Right ventricle myocardium superior (tissue), 1 donor: ENCODE measurements at regions not wholly inside any gene's neighbourhood (a gene's known extent, or its start where the extent isn't known, plus 50 kb on each side); places are given as distances from the start of the nearest gene placed in this dataset.
A peak's percentile ranks its signal among the peaks of the same experiment; 100 is the strongest.

Experiments
- ATAC-seq: fragments of 200-7000 bp; cut with Tn5 transposase; one replicate; pipeline ENCODE4 v1.9.1; 2020; ENCODE audit warnings: mild to moderate bottlenecking; ENCODE audit not compliant: poor library complexity
- DNase-seq: peaks from one replicate; pipeline ENCODE4 v3.0.0-alpha.2; 2020
- intact Hi-C: fragments of 100-400 bp; cut with DNase I; formaldehyde crosslinking; loops from one replicate; pipeline ENCODE4 v1.11.2; 2022
- donor health status: DM: no; HTN: yes; CAD: no; lungs with severe emphysema.

DNA sequence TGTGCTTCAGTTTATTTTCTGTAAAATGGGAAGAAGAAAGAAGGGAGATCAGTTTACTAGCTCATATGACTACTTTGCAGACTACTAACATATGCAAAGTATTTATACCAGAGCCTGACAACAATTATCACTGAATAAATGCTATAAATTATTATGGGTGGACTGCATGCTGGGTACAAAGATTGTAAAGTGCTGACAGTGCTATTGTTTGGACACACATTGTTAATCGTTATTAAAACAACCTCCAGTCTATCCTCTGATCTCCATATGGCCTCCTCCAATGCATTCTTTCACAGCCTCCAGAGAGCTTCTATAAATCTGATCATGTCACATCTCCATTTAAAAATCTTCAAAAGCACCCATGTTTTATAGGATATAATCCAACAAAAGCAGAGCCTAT is 90.1 kb upstream of the HS3ST1 start:
- DNase-seq (no peak), ATAC-seq (no peak)
- intact Hi-C loops, result no loop called here

DNA sequence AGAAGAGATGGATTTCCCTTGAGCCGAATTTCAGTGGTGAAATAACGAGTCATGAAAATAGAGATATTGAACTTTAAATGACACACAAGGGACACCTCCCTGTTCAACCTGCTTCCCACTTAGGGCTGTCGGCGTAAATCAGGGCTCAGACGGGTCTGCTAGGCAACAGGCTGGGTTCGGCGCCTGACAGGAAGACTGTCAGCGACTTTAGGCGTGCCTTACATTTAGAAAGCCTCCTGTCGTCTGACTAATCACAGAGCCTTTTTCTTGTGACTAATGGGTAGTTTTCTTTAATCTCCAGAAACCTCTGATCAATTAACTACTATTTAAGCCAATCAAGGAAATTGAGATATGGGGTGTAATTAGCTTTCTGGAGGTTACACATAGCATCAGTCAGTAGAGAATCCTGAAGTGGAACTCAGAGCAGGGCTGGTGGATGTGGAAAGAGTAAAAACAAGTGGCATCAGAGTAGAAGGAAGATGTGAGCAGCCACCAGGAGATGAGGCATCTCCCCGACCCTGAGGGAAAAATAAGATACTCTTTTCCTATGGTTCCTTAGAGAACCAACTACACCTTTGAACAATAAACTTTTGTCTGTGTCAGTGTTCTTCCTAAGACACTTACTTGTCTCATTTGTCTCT is 86.2 kb upstream of the HS3ST1 start:
- intact Hi-C loops, result no loop called here
- no peak for DNase-seq
- ATAC-seq, result no peak

DNA sequence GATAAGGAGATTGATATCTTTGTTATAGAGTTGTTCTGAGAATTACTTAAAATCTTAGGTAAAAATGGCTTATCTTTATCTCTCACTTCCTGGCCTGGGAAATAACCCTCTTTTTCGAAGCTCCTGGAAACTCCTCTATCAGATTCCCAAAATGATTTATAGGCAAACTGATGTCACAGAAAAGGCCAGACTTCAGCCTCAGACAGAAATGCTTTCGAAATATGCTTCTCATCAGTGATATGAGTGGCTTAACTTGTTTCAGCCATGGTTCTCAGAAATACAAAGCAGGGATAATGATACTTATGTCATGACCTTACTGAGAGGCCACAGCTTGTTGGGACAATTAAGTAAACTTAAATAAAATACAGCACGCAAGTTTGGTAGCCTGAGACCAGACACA is 85.3 kb upstream of the HS3ST1 start:
- no peak for DNase-seq
- intact Hi-C loops, result no loop called here
- ATAC-seq, result no peak

DNA sequence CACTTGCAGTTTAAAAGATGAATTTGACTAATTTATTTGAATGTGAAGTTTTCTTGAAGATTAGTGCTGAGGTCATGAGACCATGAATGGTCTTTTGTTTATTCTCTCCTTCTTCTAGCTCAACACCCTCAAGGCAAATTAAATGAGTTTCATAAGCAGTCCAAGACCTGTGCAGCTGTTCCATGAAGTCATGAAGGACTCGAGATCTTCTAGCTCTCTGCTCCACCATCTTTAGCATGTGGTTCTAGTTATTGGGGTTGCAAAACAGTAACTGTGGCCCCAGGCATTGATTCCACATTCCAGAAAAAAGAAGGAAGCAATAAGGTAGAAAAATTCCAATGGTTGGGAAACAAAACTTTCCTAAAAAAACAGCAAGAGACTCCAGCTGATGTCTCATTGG is 84.2 kb upstream of the HS3ST1 start:
- DNase-seq (no peak), ATAC-seq (no peak)
- intact Hi-C loops, result no loop called here

DNA sequence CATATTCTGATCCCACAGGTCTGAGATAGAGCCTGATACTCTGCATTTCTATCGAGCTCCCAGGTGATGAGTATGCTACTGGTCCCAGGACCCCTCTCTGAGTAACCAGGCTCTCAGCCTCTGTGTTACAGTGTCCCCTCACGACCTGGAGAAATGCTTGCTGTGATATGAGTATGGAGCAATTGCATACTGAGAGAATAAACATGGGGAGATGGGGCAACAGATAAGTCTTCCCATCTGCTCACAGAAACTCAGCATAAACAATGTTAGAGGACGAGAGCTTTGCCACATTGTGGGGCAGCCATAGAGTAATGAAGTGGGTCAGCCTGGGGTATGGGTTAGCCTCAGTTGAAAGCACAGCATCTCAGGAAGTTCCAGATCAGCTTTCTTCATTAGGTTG is 82.6 kb upstream of the HS3ST1 start:
- DNase-seq, result no peak
- intact Hi-C loops, result no loop called here

DNA sequence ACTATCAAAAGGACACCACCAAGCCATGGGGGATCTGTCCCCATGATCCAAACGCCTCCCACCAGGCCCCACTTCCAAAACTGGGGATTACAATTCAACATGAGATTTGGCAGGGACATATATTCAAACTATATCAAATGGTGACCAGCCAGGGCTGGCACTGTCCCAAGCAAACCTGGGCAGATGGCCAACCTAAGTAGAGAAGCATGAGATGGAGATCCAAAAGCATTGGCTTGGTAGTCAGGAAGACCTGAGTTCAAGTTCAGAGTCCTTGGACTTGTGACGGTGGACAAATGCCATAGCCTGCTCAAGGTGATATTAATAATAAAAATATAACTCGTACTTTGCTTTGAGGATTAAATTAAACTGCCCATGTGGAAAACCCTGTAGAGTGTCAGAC is 79.2 kb upstream of the HS3ST1 start:
- intact Hi-C loops, result no loop called here
- DNase-seq (no peak), ATAC-seq (no peak)

More for the DNA sequence above, 82.6 kb upstream of the HS3ST1 start:
- ATAC-seq, result no peak

DNA sequence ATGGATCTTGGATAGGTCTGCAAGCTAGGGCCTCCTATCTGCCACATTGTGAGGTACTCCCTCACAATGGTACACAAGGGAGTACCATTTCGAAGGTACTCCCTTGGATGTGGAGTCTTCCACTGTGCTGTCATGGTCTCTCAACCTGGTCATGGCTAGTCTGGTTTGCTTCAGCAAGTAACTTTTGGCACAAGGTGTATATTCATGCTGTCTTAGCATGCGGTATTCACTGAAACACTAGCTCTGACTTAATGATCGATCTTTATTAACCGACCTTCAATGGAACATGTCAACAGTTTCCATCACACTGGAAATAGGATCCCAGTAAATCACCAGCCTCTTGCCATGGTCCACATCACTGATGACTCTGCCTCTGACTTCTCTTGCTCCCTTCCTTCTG is 77.5 kb upstream of the HS3ST1 start:
- ATAC-seq (no peak), DNase-seq (no peak)
- intact Hi-C loops, result no loop called here

DNA sequence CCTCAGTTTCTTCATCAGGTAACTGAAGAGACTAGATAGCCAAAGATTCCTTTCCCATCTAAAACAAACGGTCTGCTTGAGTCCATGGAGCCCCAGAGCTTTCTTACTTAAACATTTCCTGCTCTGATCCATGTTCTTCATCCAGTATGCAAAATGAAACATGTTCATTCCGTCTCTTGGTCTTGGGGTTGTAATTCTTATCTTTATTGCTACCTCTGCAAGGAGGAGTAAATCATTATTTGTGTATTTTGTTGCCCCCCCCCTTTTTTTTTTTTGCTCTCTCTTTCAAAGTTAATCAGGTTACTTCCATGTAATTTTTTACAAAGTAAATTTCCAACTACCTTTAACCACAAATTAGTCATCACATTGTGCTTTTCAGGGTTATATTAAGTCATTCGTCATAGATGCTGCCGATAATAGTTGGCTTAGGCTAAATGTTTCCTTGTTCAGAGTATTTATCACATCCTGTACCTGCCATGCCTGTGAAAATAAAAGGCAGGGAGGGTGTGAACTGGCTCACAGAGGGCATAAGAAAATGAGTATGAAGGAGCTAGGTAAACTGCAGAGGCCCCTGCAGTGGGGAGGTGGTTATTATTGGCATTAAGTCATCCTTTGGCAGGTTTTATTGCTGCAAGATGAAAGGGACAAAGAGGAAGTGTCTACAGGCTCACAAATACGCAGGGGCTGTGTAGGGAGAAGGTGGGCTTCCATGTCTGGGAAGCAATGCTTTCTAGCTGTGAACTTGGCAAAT is 76.7 kb upstream of the HS3ST1 start:
- intact Hi-C loops, result no loop called here
- ATAC-seq (no peak), DNase-seq (no peak)

DNA sequence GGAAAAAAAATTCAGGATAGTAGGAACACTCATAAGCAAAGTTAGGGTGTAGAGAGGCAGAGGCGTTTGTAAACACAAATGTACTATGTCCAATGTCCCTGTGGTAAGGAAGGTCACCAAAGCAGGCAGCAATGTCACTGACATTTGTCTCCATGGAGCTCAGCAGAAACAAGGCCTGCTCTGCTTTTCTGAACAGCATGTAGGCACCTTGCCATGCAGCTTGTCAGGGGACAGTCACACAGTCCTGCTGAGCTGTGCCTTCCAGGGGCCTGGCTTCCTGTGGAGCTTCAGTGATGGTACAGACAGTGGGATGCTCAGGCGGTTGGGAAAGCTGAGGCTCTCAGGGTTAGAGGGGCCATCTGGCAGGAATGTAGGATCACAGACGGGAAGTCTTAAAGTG is 74.5 kb upstream of the HS3ST1 start:
- intact Hi-C loops, result no loop called here
- DNase-seq (peak; percentile 73), ATAC-seq (peak; percentile 100)

DNA sequence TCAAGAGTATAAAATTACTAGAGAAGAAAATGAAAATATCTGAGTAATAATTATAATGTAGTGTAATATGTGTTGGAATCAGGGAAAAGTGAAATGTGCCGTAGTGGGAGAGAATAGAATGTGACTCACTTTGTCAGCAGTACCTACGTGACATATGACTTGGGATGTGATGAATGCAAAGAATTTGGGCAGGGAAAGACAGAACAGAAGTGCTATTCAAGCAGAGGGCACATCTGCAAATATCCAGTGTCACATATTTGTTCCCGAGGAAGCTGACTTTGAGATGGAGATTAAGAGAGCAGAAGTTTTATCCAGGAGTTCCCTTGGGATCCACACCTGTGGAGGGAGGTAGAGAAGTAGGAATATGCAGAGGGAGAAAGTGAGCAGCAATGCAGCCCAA is 69.3 kb upstream of the HS3ST1 start:
- DNase-seq, result no peak
- ATAC-seq, result no peak
- intact Hi-C loops, result no loop called here

DNA sequence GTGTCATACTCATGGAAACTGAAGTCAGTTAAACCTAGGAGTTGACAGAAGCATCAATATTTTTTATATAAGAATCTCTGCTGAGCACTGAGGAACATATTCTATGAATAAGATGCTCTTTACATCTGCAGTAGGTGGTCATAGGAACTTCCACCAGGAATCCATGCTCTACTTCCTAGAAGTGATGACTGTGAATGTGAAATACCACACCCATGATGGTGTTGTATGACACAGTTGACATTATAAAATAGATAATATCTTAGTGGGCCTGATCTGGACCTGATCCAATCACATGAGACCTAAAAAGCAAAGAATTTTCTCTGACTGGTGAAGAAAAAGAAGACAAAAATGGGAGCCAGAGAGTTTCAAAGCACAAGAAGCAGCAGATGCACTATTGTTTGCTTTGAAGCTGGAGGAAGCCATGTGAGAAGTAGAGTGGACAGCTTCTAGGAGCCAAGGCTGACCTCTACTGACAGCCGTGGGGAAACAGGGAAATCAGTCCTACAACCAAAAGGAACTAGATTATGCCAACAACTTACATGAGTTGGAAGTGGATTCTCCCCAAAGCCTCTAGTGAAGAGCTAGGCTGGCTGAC is 68.6 kb upstream of the HS3ST1 start:
- no peak for ATAC-seq
- no peak for DNase-seq
- intact Hi-C loops, result no loop called here

DNA sequence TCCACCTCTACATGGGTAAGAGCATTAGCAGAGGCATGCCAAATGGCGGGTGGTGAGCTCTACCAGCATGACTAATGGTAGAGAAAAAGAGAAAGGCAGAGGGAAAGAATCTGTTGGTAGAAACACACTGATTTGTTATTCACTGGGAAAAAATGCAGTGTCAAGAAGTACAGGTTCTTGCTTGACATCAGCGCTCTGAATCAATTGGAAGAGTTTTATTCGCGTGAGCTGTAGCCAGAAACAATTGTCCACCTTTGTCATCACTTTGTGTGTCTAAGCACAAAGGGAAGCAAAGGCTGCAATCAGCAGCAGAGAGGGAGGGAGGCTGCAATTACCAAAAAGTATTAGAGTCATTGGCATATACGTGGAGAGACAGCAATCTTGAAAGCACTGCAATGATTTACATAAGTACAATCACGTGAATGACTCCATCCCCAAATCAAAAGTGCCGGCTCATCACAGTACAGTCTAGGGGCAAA is 67.7 kb upstream of the HS3ST1 start:
- intact Hi-C loops, result no loop called here
- DNase-seq, result no peak
- no peak for ATAC-seq

DNA sequence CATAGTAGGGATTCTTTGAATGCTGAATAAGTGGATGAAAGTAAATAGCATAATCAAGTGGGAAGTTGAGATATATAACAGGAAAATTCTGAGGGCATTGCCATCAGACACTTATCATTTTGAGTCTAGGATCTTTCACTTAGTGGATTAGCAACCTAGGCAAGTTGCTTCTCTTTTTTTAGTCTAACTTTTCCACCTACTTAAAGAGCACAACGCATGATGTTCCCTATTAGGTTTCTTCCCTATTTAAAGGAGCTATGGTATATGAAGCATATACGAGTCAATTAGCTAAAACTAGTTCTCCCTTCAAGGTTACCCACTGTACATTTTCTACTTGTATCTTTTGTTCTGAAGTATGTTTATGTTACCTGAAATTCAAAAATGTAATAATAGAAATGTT is 67.1 kb upstream of the HS3ST1 start:
- ATAC-seq (no peak), DNase-seq (no peak)
- intact Hi-C loops, result no loop called here

DNA sequence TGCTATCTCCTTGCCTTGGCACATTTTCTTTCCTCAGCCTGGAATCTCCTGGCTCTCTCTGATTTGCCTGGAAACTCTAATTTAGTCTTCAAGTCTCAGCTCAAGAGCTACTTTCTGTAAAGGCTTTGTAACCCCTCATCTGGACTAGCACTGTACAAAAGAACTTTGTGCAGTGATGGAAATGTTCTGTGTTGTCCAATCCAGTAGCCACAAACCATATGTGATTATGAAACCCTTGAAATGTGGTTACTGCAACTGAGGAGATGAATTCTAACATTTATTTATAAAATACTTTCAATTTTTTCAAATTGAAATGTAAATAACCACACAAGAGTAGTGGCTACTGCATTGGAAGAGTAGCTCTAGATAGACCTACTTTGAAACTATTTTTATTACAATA is 66.6 kb upstream of the HS3ST1 start:
- no peak for ATAC-seq

DNA sequence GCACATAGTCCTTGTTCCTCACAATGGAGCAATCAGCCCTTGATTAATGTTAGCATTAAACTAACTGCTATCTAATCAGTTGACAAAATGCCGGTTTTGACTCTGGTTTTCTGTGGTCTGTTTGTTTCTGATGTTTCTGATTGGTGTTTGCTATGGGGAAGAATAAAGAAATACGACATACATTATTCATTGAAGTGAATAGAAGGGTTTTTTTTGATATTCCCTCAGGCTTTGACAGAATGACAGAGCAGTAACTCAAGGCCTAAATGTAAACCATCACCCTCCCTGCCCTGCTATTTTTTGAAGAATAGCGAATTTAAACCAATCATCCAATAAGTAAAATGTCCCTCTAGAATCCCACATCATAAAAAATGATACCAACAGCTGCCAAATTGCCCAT is 65.5 kb upstream of the HS3ST1 start:
- ATAC-seq (no peak), DNase-seq (no peak)
- intact Hi-C loops, result no loop called here

More for the DNA sequence above, 66.6 kb upstream of the HS3ST1 start:
- DNase-seq, result no peak
- intact Hi-C loops, result no loop called here

DNA sequence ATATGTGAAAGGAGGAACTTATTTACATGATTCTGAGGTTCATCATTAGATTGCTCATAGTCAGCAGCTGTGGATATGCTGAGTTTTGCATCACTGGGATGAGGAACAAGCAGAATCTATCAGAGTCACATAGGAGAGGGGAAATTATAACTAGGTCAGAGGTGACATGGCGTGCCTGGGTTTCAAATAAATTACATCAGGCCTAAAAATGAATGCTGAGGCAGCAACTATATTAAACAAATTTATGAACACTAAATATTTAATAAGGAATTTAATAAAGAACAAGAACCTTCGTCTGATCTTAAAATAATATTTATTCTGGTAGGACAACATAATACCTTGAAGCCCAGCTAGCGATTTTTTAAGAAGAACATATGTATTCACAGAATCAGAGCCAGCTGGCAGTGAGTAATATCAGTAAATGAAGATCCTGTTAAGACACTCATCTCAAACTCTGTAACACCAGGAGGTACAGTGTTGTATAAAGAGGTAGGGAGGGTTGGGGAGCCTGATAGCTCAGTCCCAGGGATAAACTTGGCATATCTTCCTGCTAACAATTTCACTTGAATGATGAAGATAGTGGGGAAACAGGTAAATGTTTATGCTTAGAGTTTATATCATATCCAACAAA is 60.9 kb upstream of the HS3ST1 start:
- peak; percentile 81 for ATAC-seq
- no peak for DNase-seq
- intact Hi-C loops, result no loop called here

DNA sequence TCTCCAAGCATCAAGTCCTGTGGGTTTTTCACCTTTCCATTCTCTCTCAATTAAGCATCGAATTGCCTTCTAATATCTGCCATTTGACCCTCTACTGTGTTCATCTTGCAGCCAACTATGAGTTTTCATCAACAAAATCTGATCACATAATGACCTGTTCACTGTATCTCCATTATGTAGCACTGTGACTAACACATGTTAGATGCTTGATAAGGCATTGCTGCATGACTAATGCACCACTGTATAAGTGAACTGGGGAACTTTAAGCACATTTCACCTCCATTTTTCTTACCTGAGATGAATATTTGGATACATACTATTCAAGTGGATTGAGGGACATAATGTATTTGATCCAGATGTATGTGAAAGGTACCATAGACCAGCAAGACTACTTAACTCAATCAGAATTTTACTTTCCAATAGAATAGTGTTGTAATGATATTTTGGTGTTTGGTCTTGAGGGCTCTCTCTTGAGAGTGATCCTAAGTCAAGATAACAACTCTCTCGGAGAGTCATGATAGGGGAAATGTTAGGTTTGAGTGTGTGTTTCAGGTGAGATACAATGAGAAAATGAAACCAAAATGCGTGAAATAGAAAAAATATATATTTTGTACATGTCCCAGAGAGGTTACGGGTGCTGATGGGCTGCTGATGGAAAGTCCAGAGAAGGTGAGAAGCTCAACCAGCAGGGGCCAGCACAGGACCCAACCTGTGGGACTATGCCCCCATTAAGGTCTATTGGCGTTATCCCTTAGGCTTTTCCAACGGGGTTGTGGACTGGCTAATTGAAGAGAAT is 60.2 kb upstream of the HS3ST1 start:
- DNase-seq (no peak), ATAC-seq (no peak)
- intact Hi-C loops, result no loop called here

DNA sequence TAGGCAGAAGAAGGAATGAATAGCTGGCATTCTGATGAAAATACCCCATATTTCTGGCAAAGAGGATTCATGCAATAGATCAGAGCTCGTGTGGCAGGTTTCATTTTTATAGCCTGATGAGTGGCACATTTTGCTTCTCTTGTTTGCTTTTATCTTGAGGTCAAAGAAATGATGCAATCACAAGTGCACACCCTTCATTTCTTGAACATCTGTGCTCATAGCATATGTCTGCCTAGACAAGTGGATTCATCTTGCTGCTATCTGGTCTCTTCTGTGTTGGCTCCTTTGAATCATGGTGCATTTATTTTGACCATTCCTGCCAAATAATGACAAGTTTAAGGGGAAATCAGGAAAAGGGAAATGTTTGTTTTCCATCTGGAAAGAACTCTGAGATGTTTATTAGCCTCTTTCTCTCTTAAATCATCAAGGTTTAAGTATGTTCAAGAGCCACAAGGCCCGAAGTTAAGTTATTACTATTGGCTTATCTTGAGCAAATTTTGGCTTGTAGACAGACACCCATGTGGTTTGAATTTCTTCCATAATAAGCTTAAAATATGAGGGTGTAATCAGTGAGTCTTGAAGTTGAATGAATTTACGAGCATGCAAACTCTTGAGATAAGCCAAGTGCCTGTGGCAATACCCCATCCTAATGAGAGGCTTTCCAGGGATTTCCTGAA is 59.3 kb upstream of the HS3ST1 start:
- ATAC-seq, result peak; percentile 49
- intact Hi-C loops, result no loop called here

DNA sequence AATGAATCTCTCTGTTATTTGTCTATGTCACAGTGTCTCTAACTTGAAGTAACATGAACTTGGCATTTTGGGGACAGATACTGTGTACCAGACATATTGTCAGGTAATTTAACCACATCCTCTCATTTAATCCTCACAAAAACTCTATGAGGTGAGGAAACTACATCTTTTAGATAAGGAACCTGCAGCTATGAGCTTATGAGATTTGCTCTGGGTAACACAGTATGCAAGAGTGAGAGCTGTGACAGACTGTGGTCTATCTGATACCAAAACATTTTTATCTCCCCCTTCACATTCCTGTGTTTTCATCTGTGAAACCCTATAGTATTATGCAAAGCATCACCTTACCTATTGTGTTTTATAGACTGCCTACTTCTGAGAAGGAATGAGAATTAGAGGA is 58.4 kb upstream of the HS3ST1 start:
- no peak for ATAC-seq
- no peak for DNase-seq
- intact Hi-C loops, result no loop called here

More for the DNA sequence above, 59.3 kb upstream of the HS3ST1 start:
- DNase-seq, result no peak
